EL (cell line): ENCODE measurements at regions not wholly inside any gene's neighbourhood (a gene's known extent, or its start where the extent isn't known, plus 50 kb on each side); places are given as distances from the start of the nearest gene placed in this dataset.

ENCODE experiments used
- DNase-seq: peaks from one replicate; pipeline ENCODE4 v3.0.0-alpha.2; 2016

- DNase-seq: no peak
Observed at GRCh38 chr4:184879271-184879670, 53.5 kb upstream of the ACSL1 start.

- DNase-seq: no peak
Observed at GRCh38 chr4:184882276-184882675, 56.5 kb upstream of the ACSL1 start.

GRCh38 chr4:184883024-184883423, 57.3 kb upstream of the ACSL1 start:
- DNase-seq: no peak

DNA sequence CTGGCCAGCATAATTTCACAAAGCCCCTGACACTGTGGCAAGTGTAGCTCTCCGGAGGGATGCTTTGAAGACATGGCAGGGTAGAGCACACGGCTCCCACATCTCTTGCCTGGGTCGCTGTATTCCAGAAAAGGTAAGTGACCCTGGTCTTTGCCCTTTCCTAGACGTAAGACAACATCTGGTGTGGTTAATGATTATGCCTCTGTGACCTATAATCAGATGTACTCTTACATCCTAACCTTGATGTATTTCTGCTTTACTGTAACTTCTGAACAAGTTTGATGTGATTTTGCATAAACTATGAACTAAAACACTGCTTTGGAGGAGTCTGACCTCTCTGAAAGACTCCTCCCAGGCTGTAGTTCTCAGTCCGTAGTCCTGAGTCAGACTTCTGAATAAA, 59.1 kb upstream of the ACSL1 start:
- no peak for DNase-seq

GRCh38 chr4:184885602-184886001, 59.8 kb upstream of the ACSL1 start:
- DNase-seq: no peak

GRCh38 chr4:184887333-184887732, 61.6 kb upstream of the ACSL1 start:
- DNase-seq: no peak

DNA sequence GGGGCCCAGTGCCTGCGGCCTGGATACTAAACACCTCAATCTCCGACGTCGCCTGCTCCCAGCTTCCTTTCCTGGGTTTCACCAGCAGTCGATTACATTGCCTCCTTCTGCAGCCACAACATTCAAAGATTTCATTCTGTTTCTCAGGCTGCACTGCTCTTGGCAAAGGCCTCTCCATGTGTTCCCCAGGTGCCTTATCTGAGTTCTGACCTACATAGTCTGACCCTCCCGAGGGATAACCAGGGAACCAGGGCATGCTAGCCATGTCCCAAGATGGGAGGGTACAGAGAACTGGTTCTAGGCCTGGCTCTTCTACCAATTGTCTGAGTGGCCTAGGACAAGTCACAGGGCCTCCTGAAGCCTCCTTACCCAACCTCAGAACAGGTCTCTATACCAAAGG, 62.2 kb upstream of the ACSL1 start:
- DNase-seq: no peak

GRCh38 chr4:184889666-184890335, 64.0 kb upstream of the ACSL1 start:
- no peak for DNase-seq

DNA sequence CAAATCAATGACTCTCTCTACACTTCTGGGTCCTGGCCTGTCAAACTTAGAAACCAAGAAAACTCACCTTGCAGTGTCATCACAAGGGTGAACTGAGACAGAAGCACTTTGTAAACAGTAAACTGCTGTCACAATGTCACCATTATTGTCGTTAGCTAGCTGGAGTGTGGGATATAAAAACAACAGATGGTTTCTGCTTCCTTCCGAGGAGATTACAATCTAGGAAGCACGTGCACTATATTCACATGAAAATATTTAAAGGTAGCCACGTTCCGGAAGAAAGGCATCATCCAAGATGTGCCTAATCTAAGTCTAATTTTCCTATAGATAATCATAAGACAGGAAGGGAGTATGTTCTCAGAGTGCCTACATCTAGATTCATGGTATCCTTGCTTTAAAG, 64.7 kb upstream of the ACSL1 start:
- DNase-seq: no peak

DNA sequence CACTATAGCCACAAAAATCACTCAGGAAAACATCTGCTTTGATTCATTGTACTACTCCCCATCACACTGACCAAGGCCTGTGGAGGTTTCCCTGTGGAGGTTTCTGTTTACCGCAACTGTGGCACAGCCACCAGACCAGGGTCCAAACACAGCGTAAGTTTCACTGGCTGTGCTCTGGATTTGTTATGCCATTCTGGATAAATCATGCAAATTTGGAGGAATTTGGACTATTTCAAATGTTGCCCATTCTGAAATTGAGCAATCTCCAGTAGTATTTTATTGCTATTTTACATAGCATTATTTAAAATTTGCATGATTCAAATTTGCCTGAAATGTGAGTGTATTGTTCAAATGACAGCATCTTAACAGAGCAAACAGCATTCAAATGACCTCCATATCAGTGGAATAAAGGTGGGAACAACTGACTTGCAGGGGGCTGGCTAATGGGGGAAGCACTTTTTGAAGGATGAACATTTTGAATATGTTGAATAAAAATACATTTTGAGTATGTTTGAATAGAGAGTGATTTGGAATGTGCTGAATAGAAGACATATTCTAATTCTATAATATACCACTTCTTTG, 66.1 kb upstream of the ACSL1 start:
- no peak for DNase-seq

- no peak for DNase-seq
Observed at GRCh38 chr4:184892999-184893398, 67.2 kb upstream of the ACSL1 start.

- no peak for DNase-seq
Observed at GRCh38 chr4:184893801-184894571, 68.2 kb upstream of the ACSL1 start.

GRCh38 chr4:184895012-184895695, 69.4 kb upstream of the ACSL1 start:
- DNase-seq: no peak

DNA sequence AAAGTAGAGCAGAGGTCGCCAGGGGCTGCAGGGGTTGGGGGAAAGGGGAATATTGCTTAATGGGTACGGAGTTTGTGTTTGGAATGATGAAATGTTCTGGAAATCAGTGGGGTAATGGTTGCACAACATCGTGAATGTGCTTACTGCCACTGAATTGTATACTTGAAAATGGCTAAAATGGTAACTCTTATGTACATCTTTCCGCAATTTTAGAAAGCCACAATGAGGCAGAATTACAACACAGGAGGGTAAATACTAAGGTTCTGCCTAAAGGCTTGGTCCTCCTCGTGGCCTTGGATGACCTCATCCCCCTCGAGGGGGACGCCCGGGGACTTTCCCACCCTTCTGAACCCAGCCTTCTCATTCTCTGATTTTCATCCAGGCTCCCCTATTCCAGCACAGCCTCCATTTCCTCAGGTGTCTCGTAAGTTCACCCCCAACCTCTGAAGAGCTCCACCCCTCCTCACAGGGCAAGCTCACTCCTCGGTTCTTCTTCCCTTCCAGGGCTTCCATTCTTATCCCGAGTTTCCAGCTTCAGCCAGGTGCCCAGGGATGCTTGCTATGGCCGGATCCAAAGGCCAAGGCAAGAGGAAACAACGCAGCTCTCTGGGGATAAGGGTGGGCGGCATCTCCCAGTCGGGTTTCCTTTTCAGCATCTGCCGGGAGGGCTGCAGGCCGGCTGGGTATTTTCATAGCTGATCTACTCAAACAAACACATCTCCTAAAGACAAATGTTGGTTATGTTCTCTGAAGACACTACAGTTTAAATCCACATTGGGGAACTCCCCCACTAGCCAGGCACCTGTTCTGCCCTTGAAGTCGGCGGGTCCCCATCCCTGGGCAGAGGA, 71.3 kb upstream of the ACSL1 start:
- DNase-seq: no peak

GRCh38 chr4:184897895-184898294, 72.1 kb upstream of the ACSL1 start:
- DNase-seq: no peak

DNA sequence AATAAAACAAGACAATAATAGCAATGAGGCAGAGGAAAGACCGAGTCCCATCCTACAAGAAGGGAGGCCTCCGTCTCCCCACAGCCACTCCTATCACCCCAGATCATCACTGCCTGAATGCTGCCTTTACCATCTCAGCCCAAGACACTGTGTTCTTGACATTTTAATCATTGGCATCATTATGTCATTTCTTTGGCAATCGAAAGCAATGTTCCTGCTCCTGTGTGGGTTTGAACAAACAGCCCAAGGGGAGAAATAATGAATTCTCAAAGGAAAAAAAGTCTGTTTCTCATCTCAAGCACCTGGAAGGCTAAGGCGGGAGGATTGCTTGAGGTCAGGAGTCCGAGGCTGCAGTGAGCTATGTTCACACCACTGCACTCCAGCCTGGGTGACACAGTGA, 73.0 kb upstream of the ACSL1 start:
- no peak for DNase-seq

DNA sequence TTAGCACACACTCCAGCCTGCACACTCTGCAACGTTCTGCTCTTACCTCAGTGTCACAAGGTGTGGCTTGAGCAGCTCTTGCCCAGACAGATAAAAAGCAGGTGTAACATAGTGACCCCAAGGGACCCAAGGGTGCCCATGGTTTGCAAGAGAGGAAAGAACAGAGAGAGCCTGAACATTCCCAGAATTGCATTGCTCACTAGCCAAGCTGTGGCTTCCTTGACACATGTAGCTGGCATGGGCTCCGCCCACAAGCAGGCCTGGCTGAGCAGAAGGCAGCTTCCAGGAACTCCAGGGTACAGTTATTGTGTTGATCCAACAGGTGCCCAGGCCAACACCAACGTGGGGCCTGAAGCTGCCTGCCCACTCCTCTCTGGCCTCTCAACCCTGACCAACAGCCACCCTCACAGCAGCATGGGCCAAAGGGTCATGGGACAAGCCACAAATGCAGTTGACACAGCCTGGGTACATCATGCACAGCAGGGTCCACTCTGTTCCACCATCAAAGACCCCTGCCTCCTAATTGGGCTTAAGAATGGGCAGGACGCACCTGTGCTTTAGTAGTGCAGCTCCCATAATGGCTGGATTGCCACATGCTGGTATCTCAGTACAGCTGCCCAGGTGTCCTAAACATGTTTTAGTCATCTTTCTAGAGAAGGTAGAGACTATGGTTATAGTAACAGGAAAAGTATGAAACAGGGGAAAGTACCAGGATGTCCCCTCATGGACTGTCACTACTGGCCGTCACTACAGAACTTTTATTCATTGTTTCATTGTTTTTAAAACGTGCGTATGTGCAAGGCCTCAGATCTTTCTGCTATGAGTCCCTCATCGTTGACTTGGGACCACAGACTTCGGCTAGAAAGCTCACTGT, 73.7 kb upstream of the ACSL1 start:
- peak; percentile 22 for DNase-seq

DNA sequence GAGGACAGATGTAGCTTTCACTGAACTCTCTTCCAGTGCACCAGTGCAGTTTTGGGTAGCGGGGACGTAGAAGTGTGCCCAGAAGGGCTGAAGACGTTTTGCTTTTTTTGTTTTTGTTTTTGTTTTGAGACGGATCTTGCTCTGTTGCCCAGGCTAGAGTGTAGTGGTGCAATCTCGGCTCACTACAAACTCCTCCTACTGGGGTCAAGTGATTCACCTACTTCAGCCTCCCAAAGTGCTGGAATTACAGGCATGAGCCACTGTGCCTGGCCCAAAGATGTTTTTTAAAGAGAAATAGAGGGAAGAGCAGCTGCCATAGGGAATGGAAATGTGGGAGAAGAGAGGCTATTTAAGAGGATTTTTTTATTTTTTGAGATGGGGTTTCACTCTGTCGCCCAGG, 74.4 kb upstream of the ACSL1 start:
- peak; percentile 4 for DNase-seq

DNA sequence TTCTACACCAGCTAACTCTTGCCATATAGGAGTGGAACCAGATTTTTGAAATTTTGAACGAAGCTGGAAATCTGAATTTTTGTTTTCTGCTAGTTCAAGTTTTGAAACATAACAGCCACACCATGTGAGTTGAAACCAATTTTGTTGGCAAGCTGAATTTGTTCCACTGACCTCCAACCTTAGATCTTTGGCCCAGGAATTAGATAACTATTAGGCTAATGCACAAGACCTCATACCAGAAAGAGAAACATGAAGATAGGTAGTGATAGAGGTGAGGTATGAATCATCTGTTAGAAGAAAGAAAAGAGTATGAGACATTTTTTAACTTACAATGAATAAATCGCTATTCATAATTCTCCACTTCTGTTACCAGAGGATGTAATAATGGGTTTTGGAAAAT, 76.8 kb upstream of the ACSL1 start:
- no peak for DNase-seq

- DNase-seq: no peak
Observed at GRCh38 chr4:184906480-184907097, 80.8 kb upstream of the ACSL1 start.

- DNase-seq: no peak
Observed at GRCh38 chr4:184907216-184907615, 81.4 kb upstream of the ACSL1 start.
